Fibroblast of skin of left biceps (primary cell): ENCODE measurements at regions not wholly inside any gene's neighbourhood (a gene's known extent, or its start where the extent isn't known, plus 50 kb on each side); places are given as distances from the start of the nearest gene placed in this dataset.
A peak's percentile ranks its signal among the peaks of the same experiment; 100 is the strongest.

Experiments used
- DNase-seq, 2 experiments: peaks; one replicate each; pipeline ENCODE4 v3.0.0-alpha.2; 2013; ENCODE audit warnings: low read depth in 2 of 2

- DNase-seq, result no peak
Measured at GRCh38 chr2:81987370-81987769, 1682.8 kb upstream of the LRRTM1 start.

GRCh38 chr2:81984969-81985637, 1680.6 kb upstream of the LRRTM1 start:
- no peak for DNase-seq

- DNase-seq, result no peak
Measured at GRCh38 chr2:81981585-81981984, 1677.0 kb upstream of the LRRTM1 start.

GRCh38 chr2:81979086-81979485, 1674.5 kb upstream of the LRRTM1 start:
- no peak for DNase-seq

- DNase-seq, result no peak
Measured at GRCh38 chr2:81976998-81977397, 1672.4 kb upstream of the LRRTM1 start.

- DNase-seq, result no peak
Measured at GRCh38 chr2:81974216-81974615, 1669.7 kb upstream of the LRRTM1 start.

- DNase-seq, result no peak
Measured at GRCh38 chr2:81942876-81943275, 1638.3 kb upstream of the LRRTM1 start.

- no peak for DNase-seq
Measured at GRCh38 chr2:81942136-81942680, 1637.7 kb upstream of the LRRTM1 start.

GRCh38 chr2:81940266-81940955, 1635.9 kb upstream of the LRRTM1 start:
- no peak for DNase-seq

GRCh38 chr2:81937944-81938343, 1633.4 kb upstream of the LRRTM1 start:
- DNase-seq, result no peak

- DNase-seq, result no peak
Measured at GRCh38 chr2:81903534-81903933, 1599.0 kb upstream of the LRRTM1 start.

GRCh38 chr2:81901017-81901416, 1596.5 kb upstream of the LRRTM1 start:
- no peak for DNase-seq

GRCh38 chr2:81895620-81896250, 1591.2 kb upstream of the LRRTM1 start:
- no peak for DNase-seq

GRCh38 chr2:81894451-81894990, 1590.0 kb upstream of the LRRTM1 start:
- peak; percentile 8 to 17 for DNase-seq

- no peak for DNase-seq
Measured at GRCh38 chr2:81876624-81877023, 1572.1 kb upstream of the LRRTM1 start.

- DNase-seq, result no peak
Measured at GRCh38 chr2:81872006-81872405, 1567.5 kb upstream of the LRRTM1 start.

GRCh38 chr2:81870119-81870518, 1565.6 kb upstream of the LRRTM1 start:
- DNase-seq, result no peak

- DNase-seq, result no peak
Measured at GRCh38 chr2:81858998-81859397, 1554.4 kb upstream of the LRRTM1 start.

GRCh38 chr2:81853341-81853740, 1548.8 kb upstream of the LRRTM1 start:
- peak in 1 of 2 experiments; percentile 11 for DNase-seq

GRCh38 chr2:81852651-81853050, 1548.1 kb upstream of the LRRTM1 start:
- DNase-seq, result no peak

GRCh38 chr2:81839780-81840179, 1535.2 kb upstream of the LRRTM1 start:
- no peak for DNase-seq

GRCh38 chr2:81835321-81836000, 1530.9 kb upstream of the LRRTM1 start:
- DNase-seq, result peak; percentile 50 to 51
